ENCODE measurements at regions not wholly inside any gene's neighbourhood (a gene's known extent, or its start where the extent isn't known, plus 50 kb on each side); places are given as distances from the start of the nearest gene placed in this dataset.
A peak's percentile ranks its signal among the peaks of the same experiment; 100 is the strongest.

DNA sequence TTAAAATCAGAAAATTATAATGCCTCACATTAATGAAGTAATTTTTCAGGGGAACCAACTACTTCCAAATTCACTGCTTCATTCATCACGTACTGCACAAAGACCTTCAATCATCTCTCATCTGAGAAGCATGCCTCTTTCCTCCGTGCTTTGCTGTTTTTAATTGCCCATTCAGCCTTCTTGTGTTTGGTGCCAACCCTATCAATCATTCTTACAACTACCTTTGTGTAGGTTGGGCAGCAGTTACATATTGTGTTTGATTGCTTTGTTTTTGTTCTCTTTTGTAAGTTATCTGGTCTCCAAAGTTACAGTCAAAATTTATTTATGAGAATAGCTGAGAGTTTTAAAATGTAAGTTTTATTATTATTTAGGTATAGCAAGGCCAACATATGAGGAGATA lies 549.0 kb upstream of the SLC8A1 start:
- DNase-seq (ENCODE audit: low spot score) = no peak
- no peak overlapping the region for H2BK15ac ChIP-seq (ENCODE audit: low read length)

DNA sequence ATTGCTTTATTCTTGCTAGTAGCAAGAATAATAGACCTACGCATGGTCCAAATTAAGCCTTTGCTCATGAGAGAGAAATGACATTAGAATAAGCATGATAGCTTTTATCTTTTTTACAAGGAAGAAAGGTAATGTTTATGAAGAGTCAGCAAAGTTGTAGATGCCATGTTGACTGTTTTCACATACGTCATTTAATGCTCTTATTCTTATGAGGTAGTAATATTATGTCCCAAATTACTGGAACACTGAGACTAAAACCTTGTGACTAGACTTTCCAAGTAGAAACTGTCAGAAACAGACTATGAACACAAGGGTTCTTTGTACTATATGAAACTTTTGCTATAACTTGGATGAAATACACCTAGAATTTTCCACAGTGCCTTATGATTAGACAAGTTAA lies 552.8 kb upstream of the SLC8A1 start:
- no peak for DNase-seq (ENCODE audit: low spot score)
- Histone ChIP-seq H3K4me3 (ENCODE audit: low read length in 2 of 2) (no peak overlapping the region), H3K36me3 (replicated peaks in 1 of 2; ENCODE audit: control insufficient read depth in 2 of 2, insufficient read depth in 2 of 2, low read length in 2 of 2) (no peaks in the 10 kb centered on the region), H3K4me2 (ENCODE audit: insufficient read depth, low read length, poor library complexity, severe bottlenecking) (no peak overlapping the region), H3K27me3 (ENCODE audit: control insufficient read depth in 3 of 3, insufficient read depth in 3 of 3, low read depth in 1 of 3, low read length in 3 of 3) (no peaks in the 10 kb centered on the region), H2BK5ac (ENCODE audit: low read length) (no peak overlapping the region), H3K79me1 (ENCODE audit: low read depth, low read length) (no peaks in the 10 kb centered on the region), H2AK5ac (ENCODE audit: low read depth, low read length) (no peak overlapping the region), H4K91ac (ENCODE audit: low read depth, low read length, poor library complexity) (no peak overlapping the region), H2BK15ac (ENCODE audit: low read length) (no peak overlapping the region), H3K4ac (ENCODE audit: low read length) (no peak overlapping the region), H3K27ac (replicated peaks; ENCODE audit: low read length) (no peak overlapping the region), H3K18ac (ENCODE audit: low read length) (no peak overlapping the region), H4K8ac (ENCODE audit: low read depth, low read length) (no peak overlapping the region), H3K9me3 (replicated peaks in 1 of 2; ENCODE audit: control insufficient read depth in 2 of 2, insufficient read depth in 1 of 2, low read depth in 1 of 2, low read length in 2 of 2) (no peaks in the 10 kb centered on the region), H3K14ac (ENCODE audit: low read length) (no peak overlapping the region), H2BK120ac (ENCODE audit: low read depth, low read length) (no peak overlapping the region), H3K23ac (ENCODE audit: low read depth, low read length, poor library complexity) (no peak overlapping the region), H3K9ac (ENCODE audit: low read depth, low read length, poor library complexity) (no peak overlapping the region), H3K4me1 (ENCODE audit: control insufficient read depth in 2 of 2, insufficient read depth in 1 of 2, low read depth in 1 of 2, low read length in 2 of 2) (peaks cover 0 to 4% of the 10 kb centered on the region in 2 donors), H2AFZ (ENCODE audit: low read length) (no peak overlapping the region), H2BK12ac (ENCODE audit: low read length) (no peak overlapping the region)
- no CpG with 5 or more reads among the region's 2 CpGs for WGBS, 2 donors (ENCODE audit: extremely low coverage in 2 of 2, insufficient read length in 2 of 2, insufficient replicate concordance in 1 of 2)

More for the DNA sequence above, 549.0 kb upstream of the SLC8A1 start:
- H2AFZ ChIP-seq (ENCODE audit: low read length) = no peak overlapping the region
- H2AK5ac ChIP-seq (ENCODE audit: low read depth, low read length) = no peak overlapping the region
- no peak overlapping the region for H3K9ac ChIP-seq (ENCODE audit: low read depth, low read length, poor library complexity)
- H3K79me1 ChIP-seq (ENCODE audit: low read depth, low read length) = no peaks in the 10 kb centered on the region
- no peak overlapping the region for H3K4me2 ChIP-seq (ENCODE audit: insufficient read depth, low read length, poor library complexity, severe bottlenecking)
- H2BK12ac ChIP-seq (ENCODE audit: low read length) = no peak overlapping the region
- no peak overlapping the region for H4K8ac ChIP-seq (ENCODE audit: low read depth, low read length)
- no peak overlapping the region for H3K27ac ChIP-seq (replicated peaks; ENCODE audit: low read length)
- H3K18ac ChIP-seq (ENCODE audit: low read length) = no peak overlapping the region
- H2BK5ac ChIP-seq (ENCODE audit: low read length) = no peak overlapping the region
- no peak overlapping the region for H3K14ac ChIP-seq (ENCODE audit: low read length)
- no peaks in the 10 kb centered on the region for H3K27me3 ChIP-seq (ENCODE audit: control insufficient read depth in 3 of 3, insufficient read depth in 3 of 3, low read depth in 1 of 3, low read length in 3 of 3)
- WGBS, 2 donors (ENCODE audit: extremely low coverage in 2 of 2, insufficient read length in 2 of 2, insufficient replicate concordance in 1 of 2) = no CpG with 5 or more reads among the region's 2 CpGs
- no peak overlapping the region for H3K4ac ChIP-seq (ENCODE audit: low read length)
- peaks cover 0 to 4% of the 10 kb centered on the region in 2 donors for H3K4me1 ChIP-seq (ENCODE audit: control insufficient read depth in 2 of 2, insufficient read depth in 1 of 2, low read depth in 1 of 2, low read length in 2 of 2)
- no peak overlapping the region for H2BK120ac ChIP-seq (ENCODE audit: low read depth, low read length)
- H3K9me3 ChIP-seq (replicated peaks in 1 of 2; ENCODE audit: control insufficient read depth in 2 of 2, insufficient read depth in 1 of 2, low read depth in 1 of 2, low read length in 2 of 2) = no peaks in the 10 kb centered on the region
- H3K23ac ChIP-seq (ENCODE audit: low read depth, low read length, poor library complexity) = no peak overlapping the region
- no peak overlapping the region for H4K91ac ChIP-seq (ENCODE audit: low read depth, low read length, poor library complexity)
- H3K4me3 ChIP-seq (ENCODE audit: low read length in 2 of 2) = no peak overlapping the region
- no peaks in the 10 kb centered on the region for H3K36me3 ChIP-seq (replicated peaks in 1 of 2; ENCODE audit: control insufficient read depth in 2 of 2, insufficient read depth in 2 of 2, low read length in 2 of 2)

DNA sequence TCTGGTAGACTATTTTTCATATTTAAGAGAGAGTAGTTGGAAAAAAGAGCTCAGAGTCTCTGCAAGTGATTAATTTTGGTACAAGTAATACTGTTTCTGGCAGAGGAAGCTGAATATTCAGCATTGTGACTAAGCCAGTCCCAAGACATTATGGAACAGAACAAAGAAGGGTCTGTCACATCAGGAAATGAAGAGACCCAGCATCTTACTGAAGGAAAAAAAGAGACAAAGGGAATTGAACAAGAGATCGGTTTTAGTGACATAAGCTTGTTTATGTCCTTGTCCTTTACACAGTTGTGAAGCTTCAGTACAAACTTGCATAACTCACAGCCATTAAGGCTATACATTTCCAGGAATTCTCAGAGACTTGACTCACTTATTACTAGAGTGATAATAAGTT lies 568.5 kb upstream of the SLC8A1 start:
- no peak overlapping the region for H3K23ac ChIP-seq (ENCODE audit: low read depth, low read length, poor library complexity)
- no peak overlapping the region for H3K9ac ChIP-seq (ENCODE audit: low read depth, low read length, poor library complexity)
- H3K36me3 ChIP-seq (replicated peaks in 1 of 2; ENCODE audit: control insufficient read depth in 2 of 2, insufficient read depth in 2 of 2, low read length in 2 of 2) = no peaks in the 10 kb centered on the region
- H3K27ac ChIP-seq (replicated peaks; ENCODE audit: low read length) = no peak overlapping the region
- no peak overlapping the region for H4K91ac ChIP-seq (ENCODE audit: low read depth, low read length, poor library complexity)
- no peak overlapping the region for H4K8ac ChIP-seq (ENCODE audit: low read depth, low read length)
- H3K4me3 ChIP-seq (ENCODE audit: low read length in 2 of 2) = no peak overlapping the region
- H3K4me2 ChIP-seq (ENCODE audit: insufficient read depth, low read length, poor library complexity, severe bottlenecking) = no peak overlapping the region
- no peak overlapping the region for H2BK5ac ChIP-seq (ENCODE audit: low read length)
- H3K9me3 ChIP-seq (replicated peaks in 1 of 2; ENCODE audit: control insufficient read depth in 2 of 2, insufficient read depth in 1 of 2, low read depth in 1 of 2, low read length in 2 of 2) = no peaks in the 10 kb centered on the region
- H3K18ac ChIP-seq (ENCODE audit: low read length) = no peak overlapping the region
- H2AK5ac ChIP-seq (ENCODE audit: low read depth, low read length) = no peak overlapping the region
- peak overlapping the region; percentile 76 for H2AFZ ChIP-seq (ENCODE audit: low read length)
- no CpG with 5 or more reads among the region's 1 CpG for WGBS, 2 donors (ENCODE audit: extremely low coverage in 2 of 2, insufficient read length in 2 of 2, insufficient replicate concordance in 1 of 2)
- H3K79me1 ChIP-seq (ENCODE audit: low read depth, low read length) = no peaks in the 10 kb centered on the region
- no peak overlapping the region for H3K4ac ChIP-seq (ENCODE audit: low read length)
- H3K4me1 ChIP-seq (ENCODE audit: control insufficient read depth in 2 of 2, insufficient read depth in 1 of 2, low read depth in 1 of 2, low read length in 2 of 2) = no peaks in the 10 kb centered on the region
- no peaks in the 10 kb centered on the region for H3K27me3 ChIP-seq (ENCODE audit: control insufficient read depth in 3 of 3, insufficient read depth in 3 of 3, low read depth in 1 of 3, low read length in 3 of 3)
- H2BK12ac ChIP-seq (ENCODE audit: low read length) = no peak overlapping the region
- no peak overlapping the region for H2BK120ac ChIP-seq (ENCODE audit: low read depth, low read length)
- H2BK15ac ChIP-seq (ENCODE audit: low read length) = no peak overlapping the region
- no peak for DNase-seq (ENCODE audit: low spot score)
- no peak overlapping the region for H3K14ac ChIP-seq (ENCODE audit: low read length)

DNA sequence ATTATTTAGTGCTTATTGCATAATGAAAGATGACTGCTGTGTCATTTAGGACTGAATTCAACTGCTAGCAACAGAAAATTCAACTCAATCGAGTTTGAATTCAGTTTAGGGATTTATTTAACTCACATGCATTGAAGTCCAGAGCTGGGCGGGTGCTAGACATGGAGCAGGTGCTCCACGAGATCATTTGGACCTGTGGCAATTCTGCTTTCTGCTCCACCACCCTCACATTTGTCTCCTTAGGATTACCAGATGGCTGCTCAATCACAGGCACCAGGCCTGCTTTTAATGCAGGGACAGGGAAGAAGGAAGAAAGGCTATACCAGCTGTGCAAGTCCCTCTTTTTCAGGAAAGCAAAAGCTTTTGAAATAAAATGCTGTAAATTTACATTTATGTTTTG lies 572.9 kb upstream of the SLC8A1 start:
- Histone ChIP-seq H3K36me3 (replicated peaks in 1 of 2; ENCODE audit: control insufficient read depth in 2 of 2, insufficient read depth in 2 of 2, low read length in 2 of 2) (no peaks in the 10 kb centered on the region), H3K4ac (ENCODE audit: low read length) (no peak overlapping the region), H3K27me3 (ENCODE audit: control insufficient read depth in 3 of 3, insufficient read depth in 3 of 3, low read depth in 1 of 3, low read length in 3 of 3) (no peaks in the 10 kb centered on the region), H3K4me2 (ENCODE audit: insufficient read depth, low read length, poor library complexity, severe bottlenecking) (no peak overlapping the region), H3K9ac (ENCODE audit: low read depth, low read length, poor library complexity) (no peak overlapping the region), H2BK120ac (ENCODE audit: low read depth, low read length) (no peak overlapping the region), H3K23ac (ENCODE audit: low read depth, low read length, poor library complexity) (no peak overlapping the region), H2AK5ac (ENCODE audit: low read depth, low read length) (no peak overlapping the region), H3K27ac (replicated peaks; ENCODE audit: low read length) (no peak overlapping the region), H3K4me1 (ENCODE audit: control insufficient read depth in 2 of 2, insufficient read depth in 1 of 2, low read depth in 1 of 2, low read length in 2 of 2) (no peaks in the 10 kb centered on the region), H4K91ac (ENCODE audit: low read depth, low read length, poor library complexity) (no peak overlapping the region), H3K9me3 (replicated peaks in 1 of 2; ENCODE audit: control insufficient read depth in 2 of 2, insufficient read depth in 1 of 2, low read depth in 1 of 2, low read length in 2 of 2) (no peaks in the 10 kb centered on the region), H3K14ac (ENCODE audit: low read length) (no peak overlapping the region), H2BK15ac (ENCODE audit: low read length) (no peak overlapping the region), H2BK12ac (ENCODE audit: low read length) (no peak overlapping the region), H3K4me3 (ENCODE audit: low read length in 2 of 2) (no peak overlapping the region), H4K8ac (ENCODE audit: low read depth, low read length) (no peak overlapping the region), H3K79me1 (ENCODE audit: low read depth, low read length) (no peaks in the 10 kb centered on the region), H2AFZ (ENCODE audit: low read length) (peak overlapping the region; percentile 42), H3K18ac (ENCODE audit: low read length) (no peak overlapping the region), H2BK5ac (ENCODE audit: low read length) (no peak overlapping the region)
- WGBS, 2 donors (ENCODE audit: extremely low coverage in 2 of 2, insufficient read length in 2 of 2, insufficient replicate concordance in 1 of 2) = no CpG with 5 or more reads among the region's 3 CpGs
- no peak for DNase-seq (ENCODE audit: low spot score)
